ENCODE measurements at regions not wholly inside any gene's neighbourhood (a gene's known extent, or its start where the extent isn't known, plus 50 kb on each side); places are given as distances from the start of the nearest gene placed in this dataset.

- no peak for TF ChIP-seq PATZ1 (CRISPR knock-in tag; IDR thresholded peaks at IDR 0.05; ENCODE audit: borderline replicate concordance)
- TF ChIP-seq OSR1 (CRISPR knock-in tag; IDR thresholded peaks at IDR 0.05): no peak
- TF ChIP-seq CSRNP3 (CRISPR knock-in tag; IDR thresholded peaks at IDR 0.05): no peak
- no peak for TF ChIP-seq CREB5 (CRISPR knock-in tag; IDR thresholded peaks at IDR 0.05; ENCODE audit: low read depth)
- TF ChIP-seq ZC3H10 (CRISPR knock-in tag; IDR thresholded peaks at IDR 0.05): no peak
- no peak for TF ChIP-seq SNAI2 (CRISPR knock-in tag; IDR thresholded peaks at IDR 0.05)
- no peak for TF ChIP-seq POU6F1 (CRISPR knock-in tag; IDR thresholded peaks at IDR 0.05; ENCODE audit: borderline replicate concordance, low read depth)
- no peak for TF ChIP-seq BACH2 (CRISPR knock-in tag; IDR thresholded peaks at IDR 0.05; ENCODE audit: borderline replicate concordance)
- no peak for ATAC-seq
These were observed 1487.3 kb downstream of the TBC1D22A start for GRCh38 chr22:48249713-48250268.

GRCh38 chr22:48248901-48249455 lies 1486.5 kb downstream of the TBC1D22A start:
- ATAC-seq: no peak
- TF ChIP-seq CREB5 (CRISPR knock-in tag; IDR thresholded peaks at IDR 0.05; ENCODE audit: low read depth) (no peak), RARB (CRISPR knock-in tag; IDR thresholded peaks at IDR 0.05) (no peak), TCF4 (CRISPR knock-in tag; IDR thresholded peaks at IDR 0.05; ENCODE audit: borderline replicate concordance) (no peak), ZFP30 (CRISPR knock-in tag; IDR thresholded peaks at IDR 0.05) (no peak), TOX (CRISPR knock-in tag; IDR thresholded peaks at IDR 0.05; ENCODE audit: borderline replicate concordance) (no peak), ZNF8 (CRISPR knock-in tag; IDR thresholded peaks at IDR 0.05) (no peak), PATZ1 (CRISPR knock-in tag; IDR thresholded peaks at IDR 0.05; ENCODE audit: borderline replicate concordance) (no peak), SNAI2 (CRISPR knock-in tag; IDR thresholded peaks at IDR 0.05) (no peak), ZNF70 (CRISPR knock-in tag; IDR thresholded peaks at IDR 0.05) (no peak), ZFP3 (CRISPR knock-in tag; IDR thresholded peaks at IDR 0.05) (no peak), ARNTL (CRISPR knock-in tag; IDR thresholded peaks at IDR 0.05; ENCODE audit: borderline replicate concordance, low read depth) (no peak), ZNF565 (CRISPR knock-in tag; conservative IDR thresholded peaks at IDR 0.05; ENCODE audit: low read depth) (no peak), CSDC2 (CRISPR knock-in tag; IDR thresholded peaks at IDR 0.05) (no peak), ESRRG (CRISPR knock-in tag; IDR thresholded peaks at IDR 0.05) (no peak), PPARA (CRISPR knock-in tag; IDR thresholded peaks at IDR 0.05; ENCODE audit: borderline replicate concordance) (no peak), ZC3H10 (CRISPR knock-in tag; IDR thresholded peaks at IDR 0.05) (no peak), CSRNP3 (CRISPR knock-in tag; IDR thresholded peaks at IDR 0.05) (no peak), GLIS3 (CRISPR knock-in tag; IDR thresholded peaks at IDR 0.05) (no peak), BACH2 (CRISPR knock-in tag; IDR thresholded peaks at IDR 0.05; ENCODE audit: borderline replicate concordance) (no peak)

Data from SK-N-SH treated with all-trans-retinoic acid at 6 μM for 48 hours (cell line).